HG03565 (cell line): ENCODE measurements at regions not wholly inside any gene's neighbourhood (a gene's known extent, or its start where the extent isn't known, plus 50 kb on each side); places are given as distances from the start of the nearest gene placed in this dataset.

Experiments
- ATAC-seq: cut with Tn5 transposase; IDR thresholded peaks from one replicate; pipeline ENCODE4 v1.9.1; 2021; ENCODE audit warnings: mild to moderate bottlenecking, moderate library complexity; ENCODE audit not compliant: unreplicated experiment

DNA sequence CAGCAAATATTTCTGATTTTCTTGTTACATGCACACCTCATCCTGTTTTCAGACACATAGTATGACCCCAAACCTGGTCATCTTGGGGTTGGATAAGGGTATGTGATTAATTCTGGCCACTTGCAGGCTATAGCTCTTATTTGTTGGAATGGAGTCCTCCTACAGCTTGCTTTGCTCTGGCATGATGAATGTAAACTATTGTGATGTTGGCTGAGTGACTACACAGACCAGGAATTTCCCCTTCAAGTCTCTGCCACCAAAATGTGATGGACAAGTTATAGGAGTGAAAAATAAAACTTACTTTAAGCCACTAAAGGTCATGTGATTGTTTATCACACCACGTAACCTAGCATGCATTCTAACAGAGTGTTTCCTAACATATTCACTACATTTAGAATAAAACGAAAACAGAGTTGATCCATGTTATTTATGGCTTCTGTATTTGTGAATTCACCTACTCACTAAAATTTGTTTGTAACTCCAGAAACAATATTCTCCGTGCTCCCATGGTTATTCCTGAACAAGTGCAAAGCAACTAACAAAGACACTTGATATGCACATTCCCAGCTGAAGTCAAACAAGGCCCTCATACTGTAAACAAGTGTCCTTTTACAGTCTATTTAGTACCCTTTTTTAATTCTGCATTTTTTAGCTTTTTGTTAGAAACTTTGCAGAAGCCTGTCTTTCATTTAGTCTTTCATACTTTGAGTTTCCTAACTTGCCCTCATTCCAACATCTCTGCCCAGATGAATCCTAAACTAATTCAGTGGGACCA is 599.2 kb upstream of the PCDH15 start:
- ATAC-seq, result no peak

DNA sequence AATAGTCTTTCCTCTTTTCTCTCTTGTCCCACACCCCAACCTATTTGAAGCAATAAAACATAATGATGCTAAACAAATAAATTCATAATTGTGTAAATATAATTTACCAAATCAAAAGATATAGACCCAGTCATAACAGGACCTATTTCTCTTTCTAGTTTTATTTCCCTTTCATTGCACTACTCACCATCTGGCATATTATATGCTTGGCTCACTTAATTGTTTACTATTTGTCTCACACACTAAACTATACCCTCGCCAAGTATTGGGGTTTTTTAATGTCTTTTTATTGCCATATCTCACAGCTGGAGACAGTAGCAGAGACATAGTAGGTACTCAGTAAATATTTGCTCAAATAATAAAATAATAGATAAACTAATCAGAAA is 597.5 kb upstream of the PCDH15 start:
- ATAC-seq, result no peak

DNA sequence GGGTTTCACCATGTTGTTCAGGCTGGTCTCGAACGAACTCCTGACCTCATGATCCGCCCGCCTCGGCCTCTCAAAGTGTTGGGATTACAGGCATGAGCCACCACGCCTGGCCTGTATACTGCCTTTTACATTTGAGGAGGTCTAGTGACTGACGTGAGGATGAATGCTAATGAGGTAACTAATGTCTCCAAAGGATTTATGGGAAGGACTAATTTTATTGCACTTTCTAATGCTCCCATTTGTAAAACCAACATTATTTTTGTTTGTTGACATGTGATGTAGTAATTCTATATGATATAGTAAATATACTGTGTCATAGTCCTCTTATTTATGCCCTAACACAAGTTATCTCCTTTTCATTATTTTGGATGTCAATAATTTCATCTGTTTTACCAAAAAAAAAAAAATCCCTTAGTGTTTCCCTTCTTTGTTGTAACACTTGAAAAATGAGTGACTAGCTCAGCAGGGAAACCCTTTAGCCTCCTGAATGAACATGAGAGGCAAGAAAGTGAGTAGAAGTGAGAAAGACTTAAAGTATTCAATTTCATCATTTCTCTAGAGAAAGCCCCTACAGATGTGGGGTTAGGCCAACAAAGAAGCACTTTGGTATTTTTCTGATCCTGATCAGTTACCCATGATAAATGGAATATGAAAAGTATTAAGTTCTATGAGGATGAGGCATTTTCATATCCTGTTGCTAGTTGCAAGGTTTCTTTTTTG is 596.9 kb upstream of the PCDH15 start:
- ATAC-seq, result no peak

DNA sequence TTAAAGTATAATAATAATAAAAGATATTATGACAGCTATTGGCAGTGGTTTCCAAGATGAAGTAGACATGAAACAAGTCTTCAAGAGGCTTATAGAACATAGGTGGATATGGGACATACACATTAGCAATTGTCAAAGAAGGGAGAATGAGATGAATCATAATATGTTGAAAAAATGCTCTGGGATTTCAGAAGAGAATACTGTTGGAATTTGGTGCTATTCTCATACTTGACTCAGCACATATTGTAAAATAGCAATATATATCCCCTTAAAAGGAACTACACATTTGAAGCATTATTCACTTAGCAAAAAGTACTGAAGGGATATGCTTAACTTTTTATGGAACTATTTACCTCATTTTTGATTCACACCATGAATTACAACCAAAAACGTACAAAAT is 577.2 kb upstream of the PCDH15 start:
- no peak for ATAC-seq

DNA sequence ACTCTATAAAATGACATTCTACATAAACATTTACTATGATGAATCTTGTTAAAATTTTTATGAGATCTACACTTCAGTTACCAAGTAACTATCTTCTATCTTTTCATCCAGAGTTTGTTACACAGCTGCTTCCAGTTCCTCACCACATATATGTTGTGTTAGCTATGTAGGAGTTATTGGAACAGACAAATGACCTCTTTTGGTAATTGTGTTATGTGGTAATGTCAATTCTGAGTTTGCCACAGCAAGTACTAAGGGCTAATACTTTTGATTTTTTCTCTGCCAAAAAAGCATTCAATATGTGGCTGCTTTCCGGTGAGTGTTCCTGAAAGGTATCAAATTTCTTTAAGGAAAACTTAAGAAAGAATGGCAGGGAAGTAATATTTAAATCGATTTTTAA is 573.9 kb upstream of the PCDH15 start:
- no peak for ATAC-seq

DNA sequence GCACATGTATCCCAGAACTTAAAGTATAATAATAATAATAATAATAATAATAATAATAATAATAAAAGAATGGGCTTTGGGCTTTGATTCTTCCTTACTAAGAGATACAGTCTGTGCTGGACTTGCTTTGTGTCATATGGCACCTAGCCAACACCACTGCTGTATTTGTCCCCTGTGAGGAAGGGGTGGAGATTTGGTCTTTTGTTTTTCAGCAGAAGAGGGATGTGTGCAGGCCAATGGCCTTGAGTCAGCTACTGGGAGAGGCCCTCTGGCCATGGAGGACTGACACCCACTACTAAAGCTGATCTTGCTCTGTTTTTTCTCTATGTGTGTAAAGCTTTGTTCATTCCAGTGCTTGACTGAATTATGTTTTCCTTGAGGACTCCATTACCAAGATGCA is 573.0 kb upstream of the PCDH15 start:
- ATAC-seq, result no peak

DNA sequence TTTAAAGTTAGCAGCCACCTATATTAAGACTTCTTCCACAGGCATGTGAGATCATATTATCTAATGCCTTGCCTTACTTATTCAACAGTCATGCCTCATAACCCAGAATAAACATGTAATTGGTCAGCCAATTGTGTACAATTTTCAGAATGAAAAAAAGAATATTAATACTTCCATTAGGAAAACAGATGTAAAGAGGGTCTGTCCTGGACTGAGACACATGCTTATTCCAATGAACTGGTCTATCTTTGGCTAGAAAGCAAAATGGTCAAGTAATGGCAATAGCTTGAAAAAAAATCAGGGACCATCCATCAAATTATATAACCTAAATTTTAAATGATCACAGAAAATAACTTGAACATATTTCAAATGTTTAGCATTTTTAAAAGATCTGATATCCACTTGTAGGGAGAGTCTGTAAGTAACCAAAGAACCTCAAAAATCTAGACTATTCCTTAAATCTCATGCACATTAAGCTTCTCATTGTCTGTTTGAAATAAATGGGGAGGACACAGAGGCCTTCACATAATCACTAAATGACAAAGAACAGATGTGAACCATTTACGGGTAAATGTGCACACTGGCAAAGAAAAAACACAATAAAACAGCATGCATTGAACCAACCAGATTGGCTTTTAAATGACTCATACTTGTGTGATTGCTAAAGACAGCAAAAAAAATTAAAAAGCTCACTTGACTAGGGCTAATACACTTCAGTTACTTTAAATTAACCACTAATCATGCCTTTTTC is 568.8 kb upstream of the PCDH15 start:
- ATAC-seq, result no peak

DNA sequence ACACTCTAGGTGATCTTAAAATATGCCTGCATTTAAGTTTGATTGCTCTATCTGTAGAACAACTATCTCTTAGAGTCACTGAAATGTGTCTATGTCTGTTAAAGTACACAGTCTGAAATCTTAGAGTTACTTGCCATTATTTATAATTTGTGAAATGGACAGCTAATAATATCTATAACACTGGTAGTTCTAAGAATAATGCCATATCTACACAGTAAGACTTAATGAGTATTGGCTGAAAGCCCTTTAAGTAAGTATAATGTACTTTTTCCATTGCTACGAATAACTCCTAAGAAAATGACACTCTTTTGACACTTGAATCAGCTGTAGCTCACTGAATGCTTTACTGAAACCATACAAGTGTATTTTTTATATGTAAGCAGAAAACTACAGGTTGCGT is 567.4 kb upstream of the PCDH15 start:
- no peak for ATAC-seq

DNA sequence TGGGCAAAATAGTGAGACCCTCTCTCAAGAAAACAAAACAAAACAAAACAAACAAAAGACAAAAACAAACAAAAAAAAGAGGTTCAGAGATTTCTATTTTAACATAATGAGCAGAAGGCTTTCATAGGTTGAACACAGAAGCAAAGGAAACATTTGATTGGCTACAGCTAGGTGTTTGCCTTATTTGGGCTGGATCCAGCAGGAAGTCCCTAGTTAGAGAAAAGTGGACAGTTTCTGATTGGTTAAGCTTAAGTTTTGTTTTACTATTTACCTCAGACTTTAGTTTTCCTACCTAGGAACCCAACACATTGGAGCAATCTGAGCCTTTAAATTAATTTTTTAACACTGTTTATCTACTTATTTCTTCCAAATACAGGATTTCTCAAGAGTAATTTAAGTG is 566.5 kb upstream of the PCDH15 start:
- no peak for ATAC-seq

DNA sequence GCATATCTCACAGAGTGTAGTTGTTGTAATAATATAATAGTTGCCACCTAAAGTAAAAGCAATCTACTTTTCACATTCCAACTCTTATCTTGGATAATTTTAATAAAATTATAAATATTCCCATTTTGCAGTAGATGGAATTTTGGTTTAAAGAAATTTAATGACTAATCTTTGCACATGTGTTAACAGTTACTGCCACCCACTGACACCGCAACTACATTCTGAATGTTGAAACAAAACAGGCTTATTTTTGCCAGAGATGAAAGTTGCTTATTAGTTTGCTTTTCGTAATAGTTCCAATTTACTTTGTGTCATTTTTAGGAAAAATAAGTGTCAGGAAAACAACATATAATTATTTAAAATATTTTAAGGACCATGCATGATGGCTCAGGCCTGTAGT is 557.5 kb upstream of the PCDH15 start:
- no peak for ATAC-seq

DNA sequence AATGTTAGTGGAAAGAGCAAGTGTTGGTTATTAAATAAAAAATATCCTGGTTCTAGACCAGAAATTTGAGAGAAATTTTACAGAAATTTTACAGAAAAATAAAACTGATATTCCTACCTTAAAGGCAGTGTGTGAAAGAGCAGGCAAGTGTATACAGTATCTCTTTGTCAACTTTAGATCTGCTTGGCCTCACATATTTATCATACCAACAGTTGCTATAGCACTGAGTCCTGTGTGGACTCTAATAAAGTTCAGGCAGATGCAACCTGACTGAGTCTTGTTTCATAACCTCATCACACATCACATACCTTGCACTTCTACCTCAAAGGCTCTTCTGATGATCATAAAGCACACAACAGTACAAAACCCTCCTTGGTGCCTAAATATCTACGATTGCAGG is 552.4 kb upstream of the PCDH15 start:
- ATAC-seq, result no peak

DNA sequence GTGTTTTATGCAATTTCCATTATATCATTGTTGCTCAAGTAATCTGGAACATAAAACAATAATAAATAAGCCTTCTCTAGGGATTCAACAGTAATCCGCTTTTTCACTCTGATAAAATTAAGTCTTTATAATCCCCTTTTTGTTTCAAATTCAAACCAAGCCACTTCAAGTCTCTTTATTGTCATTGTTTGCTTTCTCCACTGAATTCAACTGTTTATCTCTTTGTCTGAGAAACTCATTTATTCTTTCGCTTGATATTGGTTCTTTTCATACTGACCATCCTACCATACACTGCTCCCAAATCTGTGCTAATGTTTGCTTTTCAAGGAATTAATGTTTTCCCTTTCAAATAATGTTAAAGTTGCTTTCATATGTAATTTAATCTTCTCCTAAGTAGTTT is 550.4 kb upstream of the PCDH15 start:
- no peak for ATAC-seq

DNA sequence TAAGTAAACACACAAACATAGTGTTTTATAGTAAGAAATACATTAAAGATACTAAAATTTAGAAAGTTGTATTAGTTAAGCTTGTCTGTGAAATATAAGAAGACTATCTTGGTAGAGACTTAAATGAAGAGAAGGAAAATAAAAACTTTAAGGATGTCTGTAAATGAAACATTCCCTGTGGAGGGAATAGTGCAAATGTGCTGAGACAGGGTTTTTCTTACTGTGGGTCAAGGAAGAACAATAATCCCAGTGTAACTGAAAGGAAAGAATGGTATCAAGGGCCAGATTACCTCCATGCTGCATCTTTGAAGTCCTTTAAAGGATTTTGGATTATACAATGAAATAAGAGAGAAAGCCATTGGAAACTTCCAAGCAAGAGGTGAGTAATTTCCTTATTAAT is 547.5 kb upstream of the PCDH15 start:
- no peak for ATAC-seq

DNA sequence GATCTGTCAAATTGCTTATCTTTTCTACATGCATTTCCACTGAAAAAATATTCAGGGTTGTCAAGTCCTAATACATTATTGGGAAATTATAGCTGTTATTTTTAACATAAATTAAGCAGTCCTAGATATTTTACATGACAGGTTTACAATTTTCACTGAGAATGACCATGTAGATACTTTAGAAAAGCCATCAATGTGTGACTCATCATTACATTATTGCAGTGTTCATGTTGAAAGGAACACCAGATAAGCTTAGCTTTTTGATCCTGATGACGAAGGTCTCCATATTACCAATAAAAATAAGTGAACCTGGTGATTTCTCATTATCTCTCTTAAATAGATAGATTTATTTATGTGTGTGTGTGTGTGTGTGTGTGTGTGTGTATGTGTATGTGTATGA is 529.5 kb upstream of the PCDH15 start:
- no peak for ATAC-seq

DNA sequence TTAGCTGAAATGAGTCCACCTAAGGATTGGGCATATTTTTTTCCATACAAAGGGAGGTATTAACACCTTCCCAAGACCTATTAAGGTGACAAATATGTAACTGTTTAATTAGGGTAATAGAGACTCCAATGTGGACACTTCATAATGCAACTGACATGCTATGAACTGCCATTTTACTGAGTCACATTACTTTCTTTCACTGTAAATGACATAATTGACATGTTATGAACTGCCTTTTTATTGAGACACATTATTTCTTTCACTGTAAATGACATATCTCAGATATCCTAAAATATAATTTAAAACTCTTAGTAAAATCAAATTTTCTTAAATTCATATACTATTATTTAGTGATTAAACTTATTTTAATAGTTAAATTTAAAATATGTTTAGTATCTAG is 528.8 kb upstream of the PCDH15 start:
- ATAC-seq, result no peak

DNA sequence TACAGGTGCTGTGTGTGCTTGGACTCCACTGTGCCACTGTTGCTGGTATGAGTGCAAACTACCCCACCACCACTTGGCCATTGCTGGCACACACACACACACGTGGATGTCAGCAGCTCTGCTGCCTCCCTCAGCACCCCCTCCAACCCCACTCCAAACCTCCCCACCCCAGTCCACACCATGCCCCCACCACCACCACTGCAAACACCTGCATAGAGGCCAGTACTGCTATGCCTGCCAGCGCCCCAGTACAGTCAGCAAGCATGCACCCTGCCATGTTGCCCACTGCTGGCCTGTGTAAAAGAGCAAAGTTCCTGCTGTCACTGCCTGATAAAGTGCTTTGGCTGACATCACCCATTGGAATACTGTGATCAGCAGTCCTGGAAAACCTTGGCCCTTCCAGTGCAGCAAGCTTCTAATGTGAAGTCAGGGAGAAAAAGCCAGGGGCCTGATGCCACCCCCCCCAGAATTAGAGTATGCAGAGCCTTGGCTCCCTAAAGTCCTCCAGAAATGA is 519.2 kb upstream of the PCDH15 start:
- no peak for ATAC-seq

DNA sequence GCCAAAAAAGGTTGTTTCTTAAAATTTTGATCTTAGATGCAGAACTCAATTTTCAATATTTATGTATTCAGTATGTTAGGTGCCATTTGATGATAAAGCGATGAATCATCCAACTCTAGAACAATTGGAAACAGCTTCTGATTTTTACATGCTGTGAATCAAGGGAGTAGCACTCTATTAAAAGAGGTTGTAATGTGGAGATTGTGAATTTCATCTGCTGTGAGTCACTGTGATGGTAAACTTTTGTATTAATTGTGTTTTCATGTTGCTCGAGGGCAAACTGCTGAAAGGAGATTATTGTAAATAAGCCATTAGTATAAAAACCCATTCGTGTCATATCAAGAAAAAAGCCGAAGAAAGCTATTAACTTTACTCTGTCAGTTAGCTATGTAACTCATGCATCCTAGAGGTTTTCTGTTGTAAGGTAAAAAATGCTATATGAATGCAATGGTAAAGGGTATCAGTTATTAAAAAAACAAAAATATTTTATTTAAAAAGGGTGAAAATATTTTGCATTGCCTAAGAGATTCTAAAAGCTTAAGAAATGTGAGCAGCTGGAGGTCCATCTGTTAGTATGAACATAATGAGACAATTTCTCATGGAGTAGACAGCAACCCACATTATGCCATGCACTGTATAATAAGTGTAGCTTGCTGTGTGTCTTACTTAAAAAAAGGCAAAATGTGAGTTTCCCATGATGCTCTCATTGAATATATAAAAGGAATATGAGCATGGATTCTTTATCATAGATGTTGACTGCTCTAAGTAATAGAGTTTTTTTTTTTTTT is 511.0 kb upstream of the PCDH15 start:
- no peak for ATAC-seq

DNA sequence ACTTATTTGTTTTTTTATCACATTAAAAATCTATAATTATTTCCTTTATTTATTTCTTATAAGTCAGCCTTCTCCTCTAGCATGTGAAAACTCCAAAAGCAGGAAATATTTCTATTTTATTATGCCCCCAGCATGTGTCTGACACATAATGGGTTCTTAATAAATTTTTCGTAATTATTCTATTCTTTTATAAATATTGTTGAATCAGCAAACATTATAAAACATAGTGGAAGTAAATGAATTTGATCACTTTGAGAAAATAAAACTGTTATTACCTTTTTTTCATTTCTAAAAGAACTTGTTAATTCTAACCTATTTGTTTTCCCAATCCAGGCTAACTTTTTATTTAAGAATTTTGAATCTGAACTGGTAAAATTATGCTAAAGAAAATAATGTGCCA is 509.1 kb upstream of the PCDH15 start:
- ATAC-seq, result no peak

DNA sequence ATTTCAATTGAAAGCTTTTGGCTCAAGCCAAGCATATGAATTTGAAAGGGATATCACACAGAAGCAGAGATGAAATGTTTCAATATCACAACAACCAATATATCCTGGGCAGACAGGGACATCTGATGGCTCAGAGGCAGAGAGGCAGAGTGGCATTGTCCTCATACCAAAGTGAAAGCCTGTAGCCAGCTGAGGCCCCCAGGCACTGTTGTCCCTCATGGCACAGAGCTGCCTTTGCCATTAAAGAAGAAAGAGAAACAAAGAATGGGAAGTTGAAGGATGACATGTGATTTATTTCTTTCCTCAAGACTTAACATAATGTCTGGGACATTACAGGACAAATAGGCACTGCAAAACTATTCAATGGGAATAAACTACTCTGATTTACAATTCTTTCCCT is 504.3 kb upstream of the PCDH15 start:
- ATAC-seq, result no peak

DNA sequence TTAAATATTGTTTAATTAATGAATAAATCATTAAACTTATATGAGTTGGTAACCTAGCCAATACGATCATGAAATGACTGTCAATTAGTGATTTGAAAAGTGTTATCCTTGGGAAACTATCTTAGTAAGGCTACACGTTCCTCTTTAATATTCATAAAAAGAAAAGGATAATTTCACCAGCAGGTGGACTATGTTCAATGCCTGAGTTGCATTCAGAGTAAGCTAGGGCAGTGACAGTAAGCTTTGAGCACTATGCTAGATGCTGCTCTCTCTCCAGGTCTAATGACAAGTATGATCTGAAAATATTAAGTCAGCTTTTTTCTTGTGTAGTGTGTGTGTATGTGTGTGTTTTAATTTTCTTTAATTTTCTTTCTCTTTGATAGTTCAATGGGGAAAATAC is 486.3 kb upstream of the PCDH15 start:
- ATAC-seq, result no peak

DNA sequence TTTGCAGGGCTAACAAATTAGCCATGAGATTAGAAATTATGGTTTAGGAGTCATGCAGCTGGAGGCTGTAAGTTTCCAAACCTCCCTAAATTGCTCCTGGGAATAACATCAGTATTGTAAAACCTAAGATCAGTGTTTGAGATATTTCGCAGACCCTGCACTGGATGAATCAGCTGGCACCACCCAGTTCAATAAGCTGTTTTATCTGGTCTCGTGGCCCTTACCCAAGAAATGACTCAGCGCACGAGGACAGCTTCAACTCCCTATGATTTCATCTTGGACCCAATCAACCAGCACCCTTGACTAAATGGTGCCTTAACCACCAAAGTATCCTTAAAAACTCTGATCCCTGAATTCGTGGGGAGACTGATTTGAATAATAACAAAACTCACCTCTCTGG is 482.0 kb upstream of the PCDH15 start:
- ATAC-seq, result no peak
